ENCODE measurements at regions not wholly inside any gene's neighbourhood (a gene's known extent, or its start where the extent isn't known, plus 50 kb on each side); places are given as distances from the start of the nearest gene placed in this dataset.

GRCh38 chr13:100986571-100986970 is 312.0 kb upstream of the TMTC4 start (continued):
- TF ChIP-seq, protein P1, sequence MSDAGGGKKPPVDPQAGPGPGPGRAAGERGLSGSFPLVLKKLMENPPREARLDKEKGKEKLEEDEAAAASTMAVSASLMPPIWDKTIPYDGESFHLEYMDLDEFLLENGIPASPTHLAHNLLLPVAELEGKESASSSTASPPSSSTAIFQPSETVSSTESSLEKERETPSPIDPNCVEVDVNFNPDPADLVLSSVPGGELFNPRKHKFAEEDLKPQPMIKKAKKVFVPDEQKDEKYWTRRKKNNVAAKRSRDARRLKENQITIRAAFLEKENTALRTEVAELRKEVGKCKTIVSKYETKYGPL (CRISPR knock-in tag; IDR thresholded peaks at IDR 0.05): no peak
- TF ChIP-seq ZZZ3 (CRISPR knock-in tag; IDR thresholded peaks at IDR 0.05; ENCODE audit: borderline replicate concordance) (no peak), ZNF547 (CRISPR knock-in tag; IDR thresholded peaks at IDR 0.05) (no peak), ATF5 (CRISPR knock-in tag; IDR thresholded peaks at IDR 0.05; ENCODE audit: low read depth) (no peak)

DNA sequence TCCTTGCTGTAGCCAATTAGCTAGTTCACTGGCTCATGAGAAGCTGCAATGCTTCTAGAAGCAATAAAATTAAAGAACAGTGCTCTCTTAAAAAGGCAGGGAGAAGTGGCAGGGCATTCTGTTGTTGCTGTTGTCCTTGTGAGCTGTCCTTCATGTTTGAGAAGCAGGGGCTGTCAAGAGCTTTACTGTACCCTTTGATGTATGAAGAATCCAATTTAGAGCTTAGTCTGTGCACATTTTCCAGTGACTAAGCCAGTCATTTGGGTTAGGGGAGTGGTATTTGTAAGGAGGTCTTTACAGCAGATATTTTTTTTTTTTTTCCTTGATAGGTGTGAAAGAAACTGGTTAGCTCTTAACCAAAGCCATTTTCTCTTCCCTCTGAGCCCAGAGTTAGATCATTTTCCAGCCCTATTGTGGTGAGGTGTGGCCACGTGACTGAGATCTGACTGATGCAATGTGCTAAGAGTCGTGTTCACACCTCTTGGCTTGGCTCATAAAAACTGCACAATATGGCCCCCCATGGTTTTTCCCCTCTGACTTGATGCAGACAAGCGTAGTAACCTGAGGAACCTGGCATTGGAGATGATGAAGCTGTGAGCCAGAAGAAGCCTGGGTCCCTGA is 309.6 kb upstream of the TMTC4 start:
- intact Hi-C loops (cut with micrococcal nuclease; ENCODE audit: unreplicated experiment) (no loop called here), in situ Hi-C loops (cut with HindIII; ENCODE audit: extremely low pct_ligation_motif_present, low pct_unique_long_range_greater_than_20kb) (no loop called here)
- ATAC-seq (no peak), DNase-seq (ENCODE audit: low spot score) (no peak), FAIRE-seq (no peak)
- no peak overlapping the region for H3K4me2 ChIP-seq (ENCODE audit: low read depth, low read length)
- no peak overlapping the region for H3K4me3 ChIP-seq (replicated peaks in 1 of 3; ENCODE audit: insufficient read depth in 1 of 3, low read depth in 2 of 3, low read length in 3 of 3)
- TF ChIP-seq ZNF235 (CRISPR knock-in tag; IDR thresholded peaks at IDR 0.05; ENCODE audit: borderline replicate concordance): no peak
- TF ChIP-seq ZSCAN12 (CRISPR knock-in tag; IDR thresholded peaks at IDR 0.05): no peak
- TF ChIP-seq ZNF704 (CRISPR knock-in tag; IDR thresholded peaks at IDR 0.05; ENCODE audit: borderline replicate concordance): no peak
- TF ChIP-seq HNF4G (IDR thresholded peaks at IDR 0.05; ENCODE audit: borderline replicate concordance, low read depth, low read length): no peak
- TF ChIP-seq HNF4G (CRISPR knock-in tag; IDR thresholded peaks at IDR 0.05; ENCODE audit: borderline replicate concordance, low read depth): no peak
- no peak for TF ChIP-seq ZMAT5 (CRISPR knock-in tag; IDR thresholded peaks at IDR 0.05; ENCODE audit: borderline replicate concordance, low read depth)
- TF ChIP-seq BCL3 (CRISPR knock-in tag; IDR thresholded peaks at IDR 0.05): no peak
- H3K79me2 ChIP-seq (ENCODE audit: insufficient read depth, low read length): no peaks in the 10 kb centered on the region
- ChIA-PET POLR2A (no interaction called here), CTCF (ENCODE audit: low intra/inter-chr PET ratio, low total read pairs) (no interaction called here)
- no TSS peak for BruUV-seq (replicated peaks)
- no peak overlapping the region for H3K27ac ChIP-seq (ENCODE audit: extremely low read length, insufficient read depth, low read length)
- WGBS (ENCODE audit: low lambda C conversion rate): 7% methylated on average over 3 of the region's 3 CpGs
- no peaks in the 10 kb centered on the region for H3K36me3 ChIP-seq (replicated peaks in 1 of 2; ENCODE audit: control insufficient read depth in 1 of 2, insufficient read depth in 2 of 2, low read length in 2 of 2)
- no peak overlapping the region for H2AFZ ChIP-seq (ENCODE audit: low read length)
- no peaks in the 10 kb centered on the region for H3K4me1 ChIP-seq (ENCODE audit: insufficient read depth, low read length)
- no peaks in the 10 kb centered on the region for H3K27me3 ChIP-seq (ENCODE audit: control insufficient read depth in 1 of 2, insufficient read depth in 2 of 2, low read length in 2 of 2)
- H3K9ac ChIP-seq (ENCODE audit: insufficient read depth, low read depth, low read length): no peak overlapping the region
- H4K20me1 ChIP-seq (ENCODE audit: insufficient read depth, low read length): no peaks in the 10 kb centered on the region
- H3K9me3 ChIP-seq (ENCODE audit: low read length): no peaks in the 10 kb centered on the region
